GM18508 (cell line): ENCODE measurements at regions not wholly inside any gene's neighbourhood (a gene's known extent, or its start where the extent isn't known, plus 50 kb on each side); places are given as distances from the start of the nearest gene placed in this dataset.

Experiments
- ATAC-seq: cut with Tn5 transposase; IDR thresholded peaks from one replicate; pipeline ENCODE4 v1.9.1; 2021; ENCODE audit warnings: moderate number of reproducible peaks; ENCODE audit not compliant: insufficient read depth, unreplicated experiment

DNA sequence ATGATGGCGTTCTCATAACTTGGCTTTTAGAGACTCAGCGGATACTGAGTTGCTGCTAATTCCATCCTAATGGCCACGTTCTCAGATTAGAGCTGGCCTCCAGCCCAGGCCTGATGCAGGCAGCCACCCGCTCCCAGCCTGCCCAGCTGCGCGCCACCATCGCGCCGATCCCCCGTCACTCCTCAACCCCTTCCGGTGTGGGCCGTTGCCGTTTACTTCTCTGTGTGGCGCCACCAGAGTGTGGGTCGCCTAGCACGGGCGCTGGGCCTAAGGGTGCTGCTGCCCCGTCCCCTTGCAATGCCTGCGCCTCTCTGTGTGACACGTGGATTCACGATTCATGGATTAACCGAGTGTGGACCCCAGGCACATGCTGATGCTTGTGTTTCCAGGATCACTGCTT lies 1116.0 kb downstream of the BRD1 start:
- no peak for ATAC-seq

DNA sequence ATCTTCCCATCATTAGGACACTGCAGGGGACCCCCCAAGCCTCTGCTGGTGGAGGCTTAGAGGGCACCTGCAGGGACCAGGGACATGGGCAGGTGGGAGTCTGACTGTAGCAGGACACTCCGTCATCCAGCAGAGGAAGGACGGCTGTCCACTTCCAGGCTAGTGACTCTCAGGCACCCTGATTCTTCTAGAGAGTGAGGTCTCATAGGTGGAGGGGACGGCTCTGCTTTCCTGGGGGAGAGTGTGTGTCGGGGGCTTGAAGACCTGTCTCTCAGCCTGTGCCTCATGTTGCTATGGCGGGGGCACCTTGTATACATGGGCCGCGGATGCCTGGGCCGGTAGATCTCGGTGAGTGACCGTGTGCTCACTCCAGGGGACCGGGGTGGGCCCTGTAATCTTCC lies 1116.6 kb downstream of the BRD1 start:
- no peak for ATAC-seq

DNA sequence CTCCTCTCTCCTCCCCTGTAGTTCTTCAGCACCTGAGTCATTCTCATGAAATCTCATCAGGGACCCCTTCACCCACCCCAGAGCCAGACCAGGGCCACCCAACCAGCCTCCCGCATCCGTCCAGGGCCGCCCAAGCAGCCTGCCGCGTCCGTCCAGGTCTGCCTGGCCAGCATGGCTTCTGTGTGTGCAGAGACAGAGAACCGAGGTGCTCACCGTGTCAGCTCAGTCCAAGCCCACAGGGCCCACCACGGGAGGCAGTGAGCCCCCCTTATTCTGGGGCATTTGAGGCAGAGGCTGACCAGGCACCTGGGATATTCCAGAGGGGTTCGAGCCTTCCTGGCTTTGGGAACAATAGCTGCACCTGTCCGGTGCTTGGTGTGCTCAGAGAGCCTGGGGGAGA lies 1117.3 kb downstream of the BRD1 start:
- no peak for ATAC-seq

DNA sequence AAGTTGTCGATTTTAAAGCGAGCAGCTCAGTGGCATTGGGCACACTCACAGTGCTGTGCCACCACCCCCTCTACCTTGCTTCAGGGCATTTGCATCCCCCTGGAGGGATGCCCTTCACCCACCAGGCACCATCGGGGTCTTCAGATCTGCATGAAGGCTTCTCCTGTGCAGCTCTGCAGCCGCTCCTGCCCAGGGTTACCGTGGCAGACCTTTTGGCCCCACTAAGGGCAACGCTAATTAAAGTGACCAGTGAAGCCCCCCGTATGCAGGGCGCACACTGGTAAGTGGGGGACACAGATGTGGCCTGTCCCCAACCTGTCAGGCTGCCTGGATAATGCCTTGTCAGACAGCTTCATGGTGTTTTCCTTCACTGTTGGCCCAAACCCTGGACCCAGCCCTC lies 1117.7 kb downstream of the BRD1 start:
- no peak for ATAC-seq

DNA sequence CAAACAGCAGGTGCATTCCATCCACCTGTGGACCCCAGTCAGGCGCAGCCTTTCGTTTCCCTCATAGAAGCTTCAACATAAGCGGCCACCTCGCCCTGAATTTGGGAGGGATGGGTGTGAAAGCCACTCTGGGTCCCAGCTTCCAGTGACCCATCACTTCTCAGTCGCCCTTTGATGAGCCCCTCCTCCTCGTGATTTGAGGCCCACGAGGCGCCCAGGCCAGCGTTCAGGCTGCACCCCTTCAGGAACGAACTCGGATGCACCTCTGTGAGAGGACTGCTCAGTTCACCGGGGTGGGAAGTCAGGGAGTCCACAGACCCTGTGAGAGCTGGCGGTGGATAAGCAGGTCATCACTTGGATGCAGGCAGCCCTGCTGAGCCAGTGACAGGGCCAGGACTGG lies 1118.2 kb downstream of the BRD1 start:
- ATAC-seq = no peak

DNA sequence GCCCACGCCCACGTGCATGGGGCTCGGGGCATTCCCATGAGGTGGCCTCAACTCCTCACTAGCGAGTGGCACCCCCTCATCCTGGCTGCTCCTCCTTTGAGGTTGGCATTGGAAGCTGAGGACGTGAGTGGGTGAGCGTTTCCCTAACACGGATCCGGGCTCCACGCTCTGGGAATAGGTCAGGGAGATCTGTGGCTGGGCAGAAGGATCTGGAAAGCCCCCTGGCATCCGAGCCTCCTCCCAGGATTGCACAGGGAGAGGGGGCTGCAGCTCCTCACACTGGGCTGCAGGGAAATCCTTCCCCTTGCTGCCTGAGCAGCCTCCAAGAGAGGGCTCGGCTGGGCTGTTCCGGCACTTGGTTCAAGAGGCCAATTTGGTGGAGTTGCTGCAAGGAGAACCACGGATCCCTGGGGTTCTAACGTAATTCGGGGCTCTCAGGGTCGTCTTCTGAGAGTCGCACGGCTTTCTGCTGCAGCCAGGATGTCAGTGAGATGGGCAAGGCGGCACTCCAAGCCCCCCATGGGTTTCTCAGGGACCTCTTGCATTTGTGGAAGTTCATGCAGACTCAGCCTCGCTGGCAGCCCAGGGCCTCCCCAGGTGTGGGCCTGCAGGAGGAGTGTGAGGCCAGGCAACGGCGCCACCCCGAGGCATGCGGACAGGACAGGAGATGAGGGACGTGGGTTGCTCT lies 1119.0 kb downstream of the BRD1 start:
- ATAC-seq = no peak

DNA sequence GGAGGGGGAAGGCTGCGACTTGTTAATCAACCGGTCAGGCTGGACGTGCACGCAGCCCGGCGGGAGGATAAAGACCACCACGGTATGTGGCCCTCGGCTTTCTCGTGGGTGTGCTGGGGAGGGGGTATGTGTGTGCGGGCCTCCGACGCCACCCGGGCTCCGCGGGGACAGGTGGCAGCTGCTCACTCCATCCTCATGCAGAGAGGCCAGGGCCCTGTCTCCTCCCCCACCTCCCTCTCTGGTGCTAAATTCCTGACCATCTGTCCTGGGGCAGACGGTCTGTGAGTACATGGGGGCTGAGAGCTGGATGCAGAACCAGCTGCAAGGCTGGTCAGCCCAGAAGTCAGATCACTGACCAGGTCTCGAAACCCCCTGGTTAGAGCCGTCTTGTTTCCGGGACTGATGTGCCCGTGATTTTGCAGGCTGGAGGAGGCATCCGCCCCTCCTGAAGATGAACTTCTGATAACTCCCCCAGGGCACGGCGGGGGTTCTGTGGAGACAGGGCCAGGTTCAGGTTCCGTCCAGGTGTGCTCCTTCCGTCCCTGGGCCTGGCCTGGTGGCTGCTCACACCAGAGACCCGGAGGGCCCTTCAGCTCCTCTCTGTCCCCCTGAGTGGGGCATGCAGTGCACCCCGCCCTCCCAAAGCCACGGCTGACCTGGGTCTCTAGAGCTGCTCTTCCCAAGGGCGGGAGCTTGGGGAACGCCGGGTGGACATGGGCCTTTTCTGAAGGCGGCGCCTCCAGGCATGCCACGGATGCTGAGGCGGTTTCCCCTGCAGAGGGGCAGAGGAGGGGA lies 1119.7 kb downstream of the BRD1 start:
- no peak for ATAC-seq

DNA sequence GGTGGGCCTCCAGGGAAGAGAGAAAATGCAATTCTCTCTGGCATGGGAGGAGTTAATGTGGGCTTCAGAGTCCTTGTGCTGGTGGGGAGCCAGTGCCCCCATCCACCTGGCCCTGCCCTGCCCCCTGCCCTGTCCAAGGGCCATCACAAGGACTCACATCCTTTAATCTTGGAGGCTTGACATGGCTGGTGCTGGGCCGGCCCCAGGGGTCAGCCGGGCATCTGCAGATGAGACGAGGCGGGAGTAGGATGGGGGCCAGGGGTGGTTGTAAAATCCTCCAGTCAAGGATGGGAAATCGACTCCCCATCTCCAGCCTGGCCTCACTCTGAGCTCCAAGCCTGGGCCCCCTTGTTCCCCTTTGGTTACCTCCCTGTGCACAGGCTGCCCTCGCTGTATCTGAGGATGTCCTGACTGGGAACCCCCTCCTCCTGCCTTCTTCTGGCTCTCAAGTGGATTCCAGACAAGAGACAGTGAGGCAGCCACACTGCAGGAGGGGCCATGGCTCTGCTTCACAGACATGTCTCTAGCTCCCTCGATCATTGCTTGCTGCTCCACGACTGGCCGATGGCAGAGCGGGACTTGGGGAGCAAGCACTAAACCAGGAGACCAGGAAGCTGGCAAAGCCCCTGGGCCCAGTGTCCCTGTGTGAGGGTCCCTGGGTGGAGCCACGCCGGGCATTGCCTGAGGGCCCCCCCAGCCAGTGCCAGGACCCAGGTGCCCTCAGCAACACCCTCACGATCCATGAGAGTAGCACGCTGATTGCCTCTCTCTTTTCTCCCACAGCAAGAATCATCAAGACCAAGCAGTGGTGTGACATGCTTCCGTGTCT lies 1120.5 kb downstream of the BRD1 start:
- ATAC-seq = no peak

DNA sequence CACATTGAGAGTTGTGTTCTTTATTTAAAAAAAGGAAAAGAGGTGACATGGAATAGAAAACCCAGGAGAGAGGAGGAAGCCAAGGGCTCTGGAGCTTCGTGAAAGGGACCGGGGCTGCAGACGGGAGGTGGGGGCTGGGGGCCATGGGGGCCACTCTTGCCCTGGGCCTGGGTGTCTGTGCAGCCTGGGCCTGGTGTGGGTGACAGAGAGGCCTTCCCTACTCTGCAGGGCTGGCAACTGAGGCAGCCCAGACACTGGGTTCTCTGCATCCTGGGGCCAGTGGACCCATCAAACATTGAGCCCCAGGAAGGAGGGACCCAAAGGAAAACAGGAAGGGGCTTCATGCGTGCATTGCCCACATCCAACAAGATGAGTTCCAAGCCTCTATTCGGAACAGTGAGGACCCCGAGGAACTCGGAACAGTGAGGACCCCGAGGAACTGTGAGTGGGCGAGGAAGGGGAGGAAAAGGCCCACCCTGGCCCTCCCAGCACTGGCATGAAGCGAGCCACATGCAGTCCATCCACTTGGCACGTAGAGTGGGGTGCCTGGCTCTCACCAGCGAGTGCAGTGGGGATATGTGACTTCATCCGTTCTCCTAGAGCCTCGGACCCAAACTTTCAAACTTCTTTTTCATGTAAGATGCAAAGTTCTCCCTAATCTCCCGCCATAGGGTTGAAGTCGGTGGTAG lies 1121.6 kb downstream of the BRD1 start:
- ATAC-seq = no peak

DNA sequence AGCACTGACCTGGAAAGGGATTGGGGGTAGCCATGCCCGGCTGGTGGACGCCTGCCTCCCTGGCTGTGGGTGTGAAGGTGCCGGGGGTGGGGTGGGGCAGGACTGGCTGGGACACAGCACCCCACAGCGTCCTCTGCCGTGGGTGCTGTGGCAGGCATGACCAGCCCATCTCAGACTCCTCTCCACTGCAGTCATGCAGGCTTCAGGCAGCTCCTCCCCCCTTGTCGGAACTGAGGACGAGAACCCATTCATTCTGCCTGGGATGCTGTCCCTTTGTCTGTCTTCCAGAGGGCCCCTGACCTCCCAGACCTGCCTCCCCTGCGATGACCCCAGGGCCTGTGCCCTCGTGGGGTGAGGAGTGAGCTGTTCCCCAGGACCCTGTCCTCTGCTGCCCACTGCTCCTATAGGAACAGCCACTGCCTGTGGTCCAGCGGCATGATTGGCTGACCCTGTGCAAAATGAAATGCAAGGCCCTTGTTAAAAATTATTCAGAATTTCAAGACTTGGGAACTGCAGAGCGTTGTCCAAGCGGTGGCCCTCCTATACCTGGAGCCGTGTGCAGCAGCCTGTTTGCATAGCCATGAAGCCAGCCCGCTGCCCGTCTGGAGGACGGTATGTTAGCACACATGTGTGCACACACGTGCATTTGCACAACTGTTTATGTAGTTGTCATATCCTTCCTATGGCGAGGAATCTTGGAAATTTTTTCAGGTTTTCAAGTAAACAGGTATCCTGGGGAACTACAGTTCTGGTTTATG lies 1122.3 kb downstream of the BRD1 start:
- no peak for ATAC-seq

DNA sequence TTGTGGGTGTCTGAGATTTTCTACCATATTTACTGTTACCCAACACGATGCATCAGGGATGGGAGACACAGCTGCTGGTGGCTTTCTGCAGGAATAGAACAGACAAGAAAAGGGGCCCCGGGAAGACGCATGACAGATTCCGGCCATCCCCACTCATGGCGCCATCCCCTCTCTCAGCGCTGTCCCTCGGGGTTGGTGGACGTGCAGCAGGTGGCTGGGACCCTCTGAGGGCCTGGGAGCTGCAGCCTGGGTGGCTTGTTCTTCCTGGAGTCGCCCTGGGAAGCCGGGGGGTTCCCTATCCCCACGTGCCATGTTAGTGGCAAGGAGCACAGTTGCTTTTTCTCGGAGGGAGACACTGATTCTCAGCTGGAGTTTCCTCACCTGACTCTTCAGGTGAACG lies 1123.3 kb downstream of the BRD1 start:
- ATAC-seq = no peak

DNA sequence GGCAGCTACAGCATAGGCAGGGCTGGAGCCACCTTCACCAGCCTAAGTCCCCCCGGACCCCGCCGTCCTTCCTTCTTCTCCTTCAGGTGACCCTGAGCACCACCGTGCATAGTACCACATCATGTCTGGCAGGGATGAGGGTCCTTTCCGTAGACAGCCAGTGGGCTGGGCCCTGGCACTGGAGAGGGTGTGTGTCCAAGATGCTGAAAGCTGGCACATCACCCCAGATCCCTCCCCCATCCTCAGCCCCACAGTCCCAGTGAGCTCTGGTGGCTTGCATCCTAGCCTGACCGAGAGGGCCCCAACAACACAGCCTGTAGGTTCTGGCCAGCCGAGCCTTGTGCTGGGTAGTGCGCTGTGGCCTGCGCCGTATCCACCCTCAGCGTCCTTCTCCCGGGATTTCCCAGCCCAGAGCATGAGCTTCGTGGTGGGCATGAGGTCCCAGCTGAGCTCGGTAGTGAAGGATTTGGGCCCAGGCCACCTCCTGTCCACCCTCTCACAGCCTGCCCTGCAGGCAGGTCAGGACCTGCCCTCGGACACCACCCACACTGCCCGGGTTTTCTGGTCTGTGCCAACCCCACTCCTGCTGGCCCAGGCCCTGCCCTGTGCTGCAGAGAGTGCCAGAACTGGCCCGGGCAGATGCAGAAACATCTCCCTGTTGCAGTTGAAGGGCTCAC lies 1124.3 kb downstream of the BRD1 start:
- no peak for ATAC-seq

DNA sequence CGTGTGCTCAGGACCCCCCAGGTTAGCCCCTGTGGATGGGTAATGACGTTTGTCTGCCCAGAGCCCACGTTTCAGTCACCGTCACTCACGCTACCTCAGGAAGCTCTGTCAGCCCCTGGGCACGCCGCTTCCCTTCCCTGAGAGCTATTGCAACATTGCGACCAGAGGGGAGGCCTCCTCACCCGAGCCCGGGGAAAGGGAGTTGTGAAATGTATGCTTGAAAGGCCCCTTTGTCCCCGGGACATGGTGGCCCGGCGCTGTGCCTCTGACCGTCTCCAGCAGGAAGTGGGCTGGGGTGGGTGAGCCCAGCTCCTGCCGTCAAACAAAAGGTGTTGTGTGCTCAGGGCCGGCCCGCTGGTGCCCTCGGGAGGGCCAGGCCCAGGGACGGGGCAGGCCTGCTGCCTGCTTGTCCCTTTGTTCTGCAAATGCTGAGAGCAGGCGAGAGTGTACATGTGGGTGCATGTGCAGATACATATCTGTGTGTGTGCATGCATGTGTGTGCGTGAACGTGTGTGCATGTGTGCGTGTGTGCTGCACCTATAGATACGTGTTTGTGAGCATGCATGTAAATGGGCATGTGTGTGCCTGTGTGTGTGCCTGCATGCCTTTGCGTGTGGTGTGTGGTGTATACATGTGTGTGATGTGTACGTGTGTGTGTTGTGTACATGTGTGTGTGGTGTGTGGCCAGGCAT lies 1125.0 kb downstream of the BRD1 start:
- ATAC-seq = no peak

DNA sequence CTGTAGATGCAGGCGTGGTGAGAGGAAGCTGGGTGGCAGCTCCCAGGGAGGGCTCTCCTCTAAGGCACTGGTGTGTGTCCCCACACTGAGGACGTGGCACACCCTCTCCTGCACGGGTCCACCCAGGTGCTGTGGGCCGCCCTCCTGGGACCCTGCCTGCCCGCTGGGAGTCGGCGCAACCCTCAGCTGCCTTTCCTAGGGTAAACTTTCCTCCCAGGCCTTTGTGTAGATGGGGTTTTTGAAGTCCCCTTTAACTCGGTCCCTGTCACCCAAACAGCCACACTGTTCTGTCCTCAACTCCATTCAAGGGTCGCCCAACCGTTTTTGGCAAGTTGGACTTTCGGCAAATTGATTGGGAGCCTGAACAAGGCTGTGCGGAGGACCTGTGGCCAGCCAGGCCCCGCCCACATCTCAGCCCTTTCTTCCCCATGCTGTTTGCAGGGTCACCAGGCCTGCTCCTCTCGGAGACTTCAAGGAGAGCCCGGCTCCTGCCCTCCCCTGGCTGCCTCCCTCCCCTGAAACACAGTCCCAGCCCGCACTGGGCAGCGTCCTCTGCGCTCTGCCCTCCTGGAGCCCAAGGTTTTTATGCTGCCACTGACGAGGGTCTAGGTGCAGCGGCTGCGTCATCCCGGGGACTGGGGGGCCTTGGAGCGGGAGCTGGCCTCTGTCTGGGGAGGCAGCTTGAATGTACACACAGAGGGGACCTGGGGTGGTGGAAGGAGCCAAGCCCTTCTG lies 1126.2 kb downstream of the BRD1 start:
- no peak for ATAC-seq

DNA sequence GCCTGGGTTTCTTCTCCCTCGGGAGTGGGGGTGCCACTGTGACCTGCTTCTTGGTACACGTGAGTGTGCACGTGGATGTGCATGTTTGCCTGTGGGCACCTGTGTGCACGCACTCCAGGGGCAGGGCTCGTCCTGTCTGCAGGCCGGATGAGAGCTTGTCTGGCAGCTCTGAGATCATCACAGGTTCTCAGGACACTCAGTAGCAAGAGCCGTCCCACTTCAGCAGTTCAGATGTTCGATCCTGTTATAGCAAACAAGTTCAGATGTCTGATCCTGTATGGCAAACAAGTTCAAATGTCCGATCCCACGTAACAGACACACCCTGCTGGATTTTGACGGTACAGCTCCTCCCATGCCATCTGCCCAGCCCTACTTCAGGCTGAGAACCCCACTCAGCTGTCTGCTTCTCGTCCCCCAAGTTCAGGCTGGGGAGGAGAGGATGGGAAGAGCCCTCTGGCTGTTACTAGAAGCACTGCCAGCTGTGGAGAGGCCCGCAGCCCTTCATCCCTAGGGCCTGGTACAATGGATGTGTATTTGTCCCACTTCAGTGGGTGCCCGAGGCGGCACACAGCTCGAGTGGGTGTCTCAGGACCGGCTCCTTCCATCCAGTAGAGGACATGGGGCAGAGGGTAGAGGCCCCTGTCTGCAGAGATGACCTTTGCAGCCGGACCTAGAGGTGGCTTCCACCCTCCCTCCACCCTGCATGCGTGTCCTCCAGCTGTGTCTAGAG lies 1126.9 kb downstream of the BRD1 start:
- no peak for ATAC-seq

DNA sequence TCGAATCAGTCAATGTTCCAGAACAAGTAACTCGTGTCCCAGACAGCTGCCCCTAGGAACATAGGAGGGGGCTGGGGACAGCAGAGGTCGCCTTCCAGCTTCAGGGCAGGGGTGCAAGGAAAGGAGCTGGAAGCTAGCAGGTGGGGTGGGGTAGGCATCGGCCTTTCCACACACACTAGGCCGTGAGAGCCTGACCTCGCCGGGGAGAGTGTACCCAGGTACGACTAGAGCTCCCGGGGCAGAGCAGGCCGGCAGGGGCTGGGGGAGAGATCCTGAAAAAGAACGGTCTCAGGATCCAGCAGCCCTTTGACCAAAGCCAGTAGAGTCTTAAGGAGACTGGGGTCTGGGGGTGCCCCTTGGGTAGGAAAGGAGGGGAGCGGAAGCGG lies 1127.5 kb downstream of the BRD1 start:
- no peak for ATAC-seq

DNA sequence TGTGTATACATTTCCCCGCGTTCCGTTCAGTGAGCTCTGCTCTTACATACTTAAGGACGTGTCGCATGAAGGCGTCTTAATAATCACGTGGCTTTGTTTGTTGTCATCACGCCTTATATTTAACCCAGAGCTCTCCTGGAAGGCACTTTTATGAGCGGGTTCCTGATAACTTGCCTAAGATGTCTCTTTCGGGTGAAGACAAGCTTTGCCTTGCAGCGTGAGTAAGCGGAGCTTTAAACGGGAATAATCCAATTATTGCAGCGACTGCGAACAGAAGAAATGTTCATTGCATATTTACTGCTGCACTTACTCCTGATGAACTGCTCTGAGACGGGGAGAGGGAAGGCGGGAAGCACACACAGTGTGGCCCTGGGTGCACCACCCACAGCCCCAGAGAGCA lies 1128.2 kb downstream of the BRD1 start:
- ATAC-seq = no peak

DNA sequence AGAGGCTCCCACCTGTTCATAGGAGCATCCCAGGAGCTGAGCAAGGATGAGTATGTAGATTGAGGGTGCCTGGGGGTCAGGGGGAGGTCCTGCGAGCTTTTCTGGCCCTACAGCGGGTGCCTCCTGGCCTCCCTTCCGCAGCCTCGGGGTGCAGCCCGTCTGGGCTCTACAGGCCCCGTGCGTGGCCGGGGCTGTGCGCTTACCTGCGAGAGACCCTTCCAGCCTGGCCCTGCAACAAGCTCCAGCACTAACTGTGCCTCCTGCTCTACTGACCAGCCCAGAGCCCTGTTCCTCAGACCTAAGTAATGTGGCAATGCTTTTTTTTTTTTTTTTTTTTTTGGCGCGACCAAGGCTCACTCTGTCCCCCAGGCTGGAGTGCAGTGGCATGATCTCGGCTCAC lies 1129.1 kb downstream of the BRD1 start:
- ATAC-seq = no peak
